GM12878 (cell line): ENCODE measurements at regions not wholly inside any gene's neighbourhood (a gene's known extent, or its start where the extent isn't known, plus 50 kb on each side); places are given as distances from the start of the nearest gene placed in this dataset.

ENCODE experiments used
- ATAC-seq: fragments of 200-7000 bp; cut with Tn5 transposase; 3 replicates; pipeline ENCODE4 v1.9.1; 2020; ENCODE audit warnings: mild to moderate bottlenecking, moderate library complexity
- BruUV-seq: library from RNA; stranded (reverse); fragments of 400-500 nt; replicated peaks from 2 replicates; lab custom pipeline; 2021; lab: Mats Ljungman, UMichigan
- CTCF ChIA-PET: fragments of 300-600 bp; sonication (Branson Sonifier 250); formaldehyde crosslinking; extraction: SDS; loops from one replicate; lab custom pipeline; 2021; ENCODE audit warnings: inconsistent platforms; lab: Yijun Ruan, JAX
- POLR2A ChIA-PET: fragments of 350-600 bp; formaldehyde crosslinking; extraction: SDS; loops from one replicate; lab custom pipeline; 2021; ENCODE audit warnings: inconsistent platforms; lab: Charles Lee
- RAD21 ChIA-PET: fragments of 300-600 bp; sonication (Branson Sonifier 250); formaldehyde crosslinking; loops from one replicate; lab custom pipeline; 2023; ENCODE audit warnings: antibody characterized with exemption; ENCODE audit not compliant: unreplicated experiment; lab: Charles Lee
- SMC1A ChIA-PET: fragments of 300-600 bp; sonication (Branson Sonifier 250); formaldehyde crosslinking; loops from one replicate; lab custom pipeline; 2023; ENCODE audit not compliant: unreplicated experiment, uncharacterized antibody; lab: Charles Lee
- DNase-seq: peaks from one replicate; pipeline ENCODE4 v3.0.0-alpha.2; 2011; ENCODE audit warnings: low read depth, low spot score
- FAIRE-seq: peaks from 3 replicates; lab custom pipeline; 2011; peaks lifted over from hg19 to GRCh38; lab: Jason Lieb, UNC
- H2AFZ ChIP-seq: 2 replicates; pipeline ENCODE4 v1.6.0; 2011; ENCODE audit warnings: low read depth, low read length, control low read depth; ENCODE audit not compliant: control insufficient read depth
- H3K27ac ChIP-seq: 2 replicates; pipeline ENCODE4 v1.5.1; 2011; ENCODE audit warnings: control low read depth; ENCODE audit not compliant: control insufficient read depth, insufficient read depth
- H3K27me3 ChIP-seq, 2 experiments: replicated peaks in 1 of 2; 2 replicates each; pipeline versions ENCODE4 v1.6.0 to v1.6.1; 2011; ENCODE audit warnings: low read length in 1 of 2; ENCODE audit not compliant: control insufficient read depth in 2 of 2, insufficient read depth in 2 of 2
- H3K36me3 ChIP-seq, 2 experiments: 2 replicates each; pipeline ENCODE4 v1.5.1; 2011; ENCODE audit warnings: low read length in 1 of 2; ENCODE audit not compliant: control insufficient read depth in 2 of 2, insufficient read depth in 2 of 2
- H3K4me1 ChIP-seq: 2 replicates; pipeline ENCODE4 v1.6.1; 2011; ENCODE audit warnings: mild to moderate bottlenecking, low read length, moderate library complexity, mixed read lengths; ENCODE audit not compliant: control insufficient read depth, insufficient read depth
- H3K4me2 ChIP-seq: 2 replicates; pipeline ENCODE4 v1.6.0; 2011; ENCODE audit warnings: control low read depth; ENCODE audit not compliant: control insufficient read depth, insufficient read depth
- H3K4me3 ChIP-seq: fragments of 200-600 bp; sonication (generic); 2 replicates; pipeline ENCODE4 v1.5.1; 2016
- H3K79me2 ChIP-seq: 2 replicates; pipeline ENCODE4 v1.6.0; 2011; ENCODE audit warnings: low read length; ENCODE audit not compliant: control insufficient read depth, insufficient read depth
- H3K9ac ChIP-seq: 2 replicates; pipeline ENCODE4 v1.8.0; 2011; ENCODE audit warnings: low read length, control low read depth, mixed read lengths; ENCODE audit not compliant: control insufficient read depth, insufficient read depth
- H3K9me3 ChIP-seq: replicated peaks from 3 replicates; pipeline ENCODE4 v1.5.1; 2011; ENCODE audit warnings: mild to moderate bottlenecking, low read length; ENCODE audit not compliant: control insufficient read depth, insufficient read depth
- H4K20me1 ChIP-seq: 2 replicates; pipeline ENCODE4 v1.6.0; 2011; ENCODE audit not compliant: control insufficient read depth, insufficient read depth
- BMI1 ChIP-seq: fragments of 450-650 bp; IDR thresholded peaks from 2 replicates; pipeline ENCODE4 v1.6.1; 2016; ENCODE audit warnings: mild to moderate bottlenecking, moderate library complexity, borderline replicate concordance
- GABPA ChIP-seq: IDR thresholded peaks from 2 replicates; pipeline ENCODE4 v1.6.1; 2014; ENCODE audit warnings: antibody characterized with exemption, low read depth, mild to moderate bottlenecking, inconsistent platforms
- MEF2B ChIP-seq: fragments of 450-650 bp; IDR thresholded peaks from 2 replicates; pipeline ENCODE4 v1.6.1; 2018; ENCODE audit warnings: mild to moderate bottlenecking, moderate library complexity; ENCODE audit not compliant: partially characterized antibody, poor library complexity, severe bottlenecking
- YBX1 ChIP-seq: fragments of 450-650 bp; IDR thresholded peaks from 2 replicates; pipeline ENCODE4 v1.6.1; 2016; ENCODE audit warnings: antibody characterized with exemption
- WGBS: methylation state at CpG from one replicate; pipeline ENCODE4 v1.1.6; 2016; ENCODE audit warnings: low lambda C conversion rate; ENCODE audit not compliant: insufficient replicate concordance, insufficient coverage; ENCODE audit errors: missing lambda C conversion rate; 5-methylcytosine and 5-hydroxymethylcytosine counted together
- in situ Hi-C: fragments of 300-500 bp; cut with MboI; formaldehyde crosslinking; loops from 9 replicates; pipeline ENCODE4 v1.14.3; 2018; ENCODE audit warnings: mixed read lengths
- intact Hi-C: fragments of 100-400 bp; cut with micrococcal nuclease; formaldehyde crosslinking; loops from one replicate; pipeline ENCODE4 v1.14.2; 2022; ENCODE audit not compliant: unreplicated experiment
- TF ChIP-seq, protein P1 (sequence below): fragments of 450-650 bp; IDR thresholded peaks from 2 replicates; pipeline ENCODE4 v1.6.1; 2017; ENCODE audit warnings: borderline replicate concordance
- TF ChIP-seq, protein P2 (sequence below): fragments of 450-650 bp; IDR thresholded peaks from 2 replicates; pipeline ENCODE4 v1.6.1; 2017; ENCODE audit warnings: mild to moderate bottlenecking, moderate library complexity
- TF ChIP-seq, protein P3 (sequence below): fragments of 150-350 bp; IDR thresholded peaks from 2 replicates; pipeline ENCODE4 v1.6.1; 2016; ENCODE audit warnings: low read depth, low read length
- TF ChIP-seq, protein P4 (sequence below): fragments of 450-650 bp; conservative IDR thresholded peaks from 2 replicates; pipeline ENCODE4 v1.6.1; 2017; ENCODE audit warnings: mild to moderate bottlenecking, moderate library complexity

DNA sequence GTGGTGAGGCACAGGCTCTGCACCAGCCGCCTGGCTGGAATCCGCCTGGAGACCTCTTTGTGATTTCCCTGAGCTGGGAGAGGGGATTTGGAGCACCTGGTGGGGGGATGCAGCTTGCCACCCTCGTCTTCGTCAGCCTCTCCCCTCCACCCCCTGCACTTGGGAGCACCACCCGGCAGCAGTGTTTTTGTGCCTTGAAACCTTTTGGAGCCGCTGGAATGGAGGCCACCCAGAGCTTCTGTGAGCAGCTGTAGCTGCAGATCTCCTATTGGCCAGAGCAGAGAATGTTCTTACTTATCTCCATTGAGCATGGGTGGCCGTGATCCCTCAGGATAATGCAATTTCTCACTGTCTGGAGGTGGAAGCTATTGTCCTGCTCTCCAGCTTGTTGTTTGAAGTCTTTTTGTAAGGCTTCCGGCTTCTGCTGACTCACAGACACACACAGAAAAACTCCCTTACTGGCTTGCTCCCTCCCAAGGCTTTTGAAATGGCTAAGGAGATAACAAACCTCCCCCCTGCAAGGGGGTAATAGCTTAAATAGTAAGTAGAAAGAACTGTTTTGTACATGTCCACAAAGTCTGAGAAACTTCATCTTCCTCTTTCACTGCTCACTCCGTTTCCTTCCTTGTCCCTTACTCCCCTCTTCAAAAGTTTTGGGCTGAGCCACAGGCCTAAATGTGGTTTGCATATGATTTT lies 271.2 kb downstream of the PRL start (continued):
- TF ChIP-seq, protein P1, sequence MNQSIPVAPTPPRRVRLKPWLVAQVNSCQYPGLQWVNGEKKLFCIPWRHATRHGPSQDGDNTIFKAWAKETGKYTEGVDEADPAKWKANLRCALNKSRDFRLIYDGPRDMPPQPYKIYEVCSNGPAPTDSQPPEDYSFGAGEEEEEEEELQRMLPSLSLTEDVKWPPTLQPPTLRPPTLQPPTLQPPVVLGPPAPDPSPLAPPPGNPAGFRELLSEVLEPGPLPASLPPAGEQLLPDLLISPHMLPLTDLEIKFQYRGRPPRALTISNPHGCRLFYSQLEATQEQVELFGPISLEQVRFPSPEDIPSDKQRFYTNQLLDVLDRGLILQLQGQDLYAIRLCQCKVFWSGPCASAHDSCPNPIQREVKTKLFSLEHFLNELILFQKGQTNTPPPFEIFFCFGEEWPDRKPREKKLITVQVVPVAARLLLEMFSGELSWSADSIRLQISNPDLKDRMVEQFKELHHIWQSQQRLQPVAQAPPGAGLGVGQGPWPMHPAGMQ: no peak

DNA sequence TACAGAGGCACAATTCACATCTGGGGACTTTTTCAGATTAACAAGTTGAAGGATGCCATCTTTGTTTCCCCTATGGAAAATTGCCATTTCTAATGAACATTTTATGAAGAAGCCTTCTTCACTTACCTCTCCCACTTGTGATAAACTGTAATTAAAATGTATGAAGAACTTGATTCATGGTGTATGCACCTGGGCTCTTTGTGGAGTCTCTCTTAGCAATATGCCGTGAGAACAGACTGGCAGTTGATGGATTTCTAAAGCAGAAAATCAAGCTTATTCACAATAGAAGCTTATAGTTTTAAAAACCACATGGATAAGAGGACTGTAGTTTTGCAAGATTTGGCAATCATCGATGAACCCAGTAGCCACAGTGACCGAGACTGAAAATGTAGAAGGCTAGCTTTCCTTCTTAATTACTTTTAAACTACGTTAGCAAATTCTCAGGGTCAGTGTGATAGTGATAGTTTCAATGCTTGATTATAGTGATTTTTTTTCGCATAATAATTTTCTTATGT lies 270.6 kb downstream of the PRL start:
- H4K20me1 ChIP-seq: no peaks in the 10 kb centered on the region
- ChIA-PET CTCF (interaction anchor here (0.6 to 1.7 kb wide), 4 partner anchors 9 to 311 kb away, joined by 3 to 6 read pairs (median 4); no protein-coding TSS in a partner anchor), RAD21 (interaction anchor here (0.7 to 4.4 kb wide), 18 partner anchors 10 to 1462 kb away, joined by 3 to 40 read pairs (median 6); partner anchors contain the start of gene SOX4), SMC1A (interaction anchor here (0.6 to 5.5 kb wide), 22 partner anchors 9 to 1388 kb away, joined by 3 to 55 read pairs (median 4); partner anchors contain the start of gene SOX4), POLR2A (interaction anchor here (0.6 to 2.0 kb wide), 4 partner anchors 10 to 60 kb away, joined by 4 to 8 read pairs (median 4); no protein-coding TSS in a partner anchor)
- ATAC-seq: peak; percentile 26
- peak overlapping the region; percentile 80 for H3K9ac ChIP-seq
- peaks cover 6% of the 10 kb centered on the region for H3K9me3 ChIP-seq
- no peaks in the 10 kb centered on the region; a peak in 1 of 4 replicates for H3K36me3 ChIP-seq
- no peak for DNase-seq
- FAIRE-seq: no peak
- peak overlapping the region; percentile 54 for H3K4me3 ChIP-seq
- intact Hi-C loops (loop anchor here (5.0 to 10.0 kb wide), 3 partner anchors 331 to 859 kb away; no protein-coding TSS in a partner anchor), in situ Hi-C loops (no loop called here)
- H3K4me1 ChIP-seq: peaks cover 38% of the 10 kb centered on the region
- peak overlapping the region; percentile 85 for H2AFZ ChIP-seq
- H3K27me3 ChIP-seq: no peaks in the 10 kb centered on the region
- H3K27ac ChIP-seq: peak overlapping the region; percentile 96
- no TSS peak for BruUV-seq
- H3K79me2 ChIP-seq: no peaks in the 10 kb centered on the region
- H3K4me2 ChIP-seq: peak overlapping the region; percentile 90
- WGBS: 34% methylated on average over 5 of the region's 5 CpGs
- TF ChIP-seq BMI1: no peak; the same call in 1 of the 2 replicates
- no peak for TF ChIP-seq MEF2B
- TF ChIP-seq, protein P2, sequence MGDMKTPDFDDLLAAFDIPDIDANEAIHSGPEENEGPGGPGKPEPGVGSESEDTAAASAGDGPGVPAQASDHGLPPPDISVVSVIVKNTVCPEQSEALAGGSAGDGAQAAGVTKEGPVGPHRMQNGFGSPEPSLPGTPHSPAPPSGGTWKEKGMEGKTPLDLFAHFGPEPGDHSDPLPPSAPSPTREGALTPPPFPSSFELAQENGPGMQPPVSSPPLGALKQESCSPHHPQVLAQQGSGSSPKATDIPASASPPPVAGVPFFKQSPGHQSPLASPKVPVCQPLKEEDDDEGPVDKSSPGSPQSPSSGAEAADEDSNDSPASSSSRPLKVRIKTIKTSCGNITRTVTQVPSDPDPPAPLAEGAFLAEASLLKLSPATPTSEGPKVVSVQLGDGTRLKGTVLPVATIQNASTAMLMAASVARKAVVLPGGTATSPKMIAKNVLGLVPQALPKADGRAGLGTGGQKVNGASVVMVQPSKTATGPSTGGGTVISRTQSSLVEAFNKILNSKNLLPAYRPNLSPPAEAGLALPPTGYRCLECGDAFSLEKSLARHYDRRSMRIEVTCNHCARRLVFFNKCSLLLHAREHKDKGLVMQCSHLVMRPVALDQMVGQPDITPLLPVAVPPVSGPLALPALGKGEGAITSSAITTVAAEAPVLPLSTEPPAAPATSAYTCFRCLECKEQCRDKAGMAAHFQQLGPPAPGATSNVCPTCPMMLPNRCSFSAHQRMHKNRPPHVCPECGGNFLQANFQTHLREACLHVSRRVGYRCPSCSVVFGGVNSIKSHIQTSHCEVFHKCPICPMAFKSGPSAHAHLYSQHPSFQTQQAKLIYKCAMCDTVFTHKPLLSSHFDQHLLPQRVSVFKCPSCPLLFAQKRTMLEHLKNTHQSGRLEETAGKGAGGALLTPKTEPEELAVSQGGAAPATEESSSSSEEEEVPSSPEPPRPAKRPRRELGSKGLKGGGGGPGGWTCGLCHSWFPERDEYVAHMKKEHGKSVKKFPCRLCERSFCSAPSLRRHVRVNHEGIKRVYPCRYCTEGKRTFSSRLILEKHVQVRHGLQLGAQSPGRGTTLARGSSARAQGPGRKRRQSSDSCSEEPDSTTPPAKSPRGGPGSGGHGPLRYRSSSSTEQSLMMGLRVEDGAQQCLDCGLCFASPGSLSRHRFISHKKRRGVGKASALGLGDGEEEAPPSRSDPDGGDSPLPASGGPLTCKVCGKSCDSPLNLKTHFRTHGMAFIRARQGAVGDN: no peak; the same call in 1 of the 2 replicates
- no peak for TF ChIP-seq GABPA
- TF ChIP-seq, protein P3, sequence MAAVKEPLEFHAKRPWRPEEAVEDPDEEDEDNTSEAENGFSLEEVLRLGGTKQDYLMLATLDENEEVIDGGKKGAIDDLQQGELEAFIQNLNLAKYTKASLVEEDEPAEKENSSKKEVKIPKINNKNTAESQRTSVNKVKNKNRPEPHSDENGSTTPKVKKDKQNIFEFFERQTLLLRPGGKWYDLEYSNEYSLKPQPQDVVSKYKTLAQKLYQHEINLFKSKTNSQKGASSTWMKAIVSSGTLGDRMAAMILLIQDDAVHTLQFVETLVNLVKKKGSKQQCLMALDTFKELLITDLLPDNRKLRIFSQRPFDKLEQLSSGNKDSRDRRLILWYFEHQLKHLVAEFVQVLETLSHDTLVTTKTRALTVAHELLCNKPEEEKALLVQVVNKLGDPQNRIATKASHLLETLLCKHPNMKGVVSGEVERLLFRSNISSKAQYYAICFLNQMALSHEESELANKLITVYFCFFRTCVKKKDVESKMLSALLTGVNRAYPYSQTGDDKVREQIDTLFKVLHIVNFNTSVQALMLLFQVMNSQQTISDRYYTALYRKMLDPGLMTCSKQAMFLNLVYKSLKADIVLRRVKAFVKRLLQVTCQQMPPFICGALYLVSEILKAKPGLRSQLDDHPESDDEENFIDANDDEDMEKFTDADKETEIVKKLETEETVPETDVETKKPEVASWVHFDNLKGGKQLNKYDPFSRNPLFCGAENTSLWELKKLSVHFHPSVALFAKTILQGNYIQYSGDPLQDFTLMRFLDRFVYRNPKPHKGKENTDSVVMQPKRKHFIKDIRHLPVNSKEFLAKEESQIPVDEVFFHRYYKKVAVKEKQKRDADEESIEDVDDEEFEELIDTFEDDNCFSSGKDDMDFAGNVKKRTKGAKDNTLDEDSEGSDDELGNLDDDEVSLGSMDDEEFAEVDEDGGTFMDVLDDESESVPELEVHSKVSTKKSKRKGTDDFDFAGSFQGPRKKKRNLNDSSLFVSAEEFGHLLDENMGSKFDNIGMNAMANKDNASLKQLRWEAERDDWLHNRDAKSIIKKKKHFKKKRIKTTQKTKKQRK: no peak
- no peak for TF ChIP-seq YBX1
- TF ChIP-seq, protein P4, sequence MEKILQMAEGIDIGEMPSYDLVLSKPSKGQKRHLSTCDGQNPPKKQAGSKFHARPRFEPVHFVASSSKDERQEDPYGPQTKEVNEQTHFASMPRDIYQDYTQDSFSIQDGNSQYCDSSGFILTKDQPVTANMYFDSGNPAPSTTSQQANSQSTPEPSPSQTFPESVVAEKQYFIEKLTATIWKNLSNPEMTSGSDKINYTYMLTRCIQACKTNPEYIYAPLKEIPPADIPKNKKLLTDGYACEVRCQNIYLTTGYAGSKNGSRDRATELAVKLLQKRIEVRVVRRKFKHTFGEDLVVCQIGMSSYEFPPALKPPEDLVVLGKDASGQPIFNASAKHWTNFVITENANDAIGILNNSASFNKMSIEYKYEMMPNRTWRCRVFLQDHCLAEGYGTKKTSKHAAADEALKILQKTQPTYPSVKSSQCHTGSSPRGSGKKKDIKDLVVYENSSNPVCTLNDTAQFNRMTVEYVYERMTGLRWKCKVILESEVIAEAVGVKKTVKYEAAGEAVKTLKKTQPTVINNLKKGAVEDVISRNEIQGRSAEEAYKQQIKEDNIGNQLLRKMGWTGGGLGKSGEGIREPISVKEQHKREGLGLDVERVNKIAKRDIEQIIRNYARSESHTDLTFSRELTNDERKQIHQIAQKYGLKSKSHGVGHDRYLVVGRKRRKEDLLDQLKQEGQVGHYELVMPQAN: no peak; the same call in 1 of the 2 replicates
